ENCODE measurements at regions not wholly inside any gene's neighbourhood (a gene's known extent, or its start where the extent isn't known, plus 50 kb on each side); places are given as distances from the start of the nearest gene placed in this dataset.

DNA sequence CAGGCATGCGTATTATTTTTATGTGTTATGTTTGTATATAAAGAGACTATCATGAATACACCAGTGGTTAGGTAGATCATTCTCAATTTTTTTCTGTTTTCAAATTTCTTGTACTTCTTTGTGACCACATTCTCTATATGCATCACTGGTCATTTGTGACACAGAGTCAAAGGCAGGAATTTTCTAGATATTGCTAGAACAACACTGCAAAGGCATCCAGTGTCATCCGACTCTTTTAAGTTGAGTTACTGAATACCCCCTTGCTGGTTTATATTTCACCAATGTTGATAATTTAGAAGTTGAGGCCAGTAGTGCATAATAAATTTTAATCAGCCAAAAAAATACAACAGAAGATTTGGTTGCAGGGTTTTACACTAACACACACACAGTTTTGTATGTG lies 351.8 kb downstream of the CASP12 start:
- no peak for TF ChIP-seq POLR2A (IDR thresholded peaks at IDR 0.05)
- TF ChIP-seq, protein P1, sequence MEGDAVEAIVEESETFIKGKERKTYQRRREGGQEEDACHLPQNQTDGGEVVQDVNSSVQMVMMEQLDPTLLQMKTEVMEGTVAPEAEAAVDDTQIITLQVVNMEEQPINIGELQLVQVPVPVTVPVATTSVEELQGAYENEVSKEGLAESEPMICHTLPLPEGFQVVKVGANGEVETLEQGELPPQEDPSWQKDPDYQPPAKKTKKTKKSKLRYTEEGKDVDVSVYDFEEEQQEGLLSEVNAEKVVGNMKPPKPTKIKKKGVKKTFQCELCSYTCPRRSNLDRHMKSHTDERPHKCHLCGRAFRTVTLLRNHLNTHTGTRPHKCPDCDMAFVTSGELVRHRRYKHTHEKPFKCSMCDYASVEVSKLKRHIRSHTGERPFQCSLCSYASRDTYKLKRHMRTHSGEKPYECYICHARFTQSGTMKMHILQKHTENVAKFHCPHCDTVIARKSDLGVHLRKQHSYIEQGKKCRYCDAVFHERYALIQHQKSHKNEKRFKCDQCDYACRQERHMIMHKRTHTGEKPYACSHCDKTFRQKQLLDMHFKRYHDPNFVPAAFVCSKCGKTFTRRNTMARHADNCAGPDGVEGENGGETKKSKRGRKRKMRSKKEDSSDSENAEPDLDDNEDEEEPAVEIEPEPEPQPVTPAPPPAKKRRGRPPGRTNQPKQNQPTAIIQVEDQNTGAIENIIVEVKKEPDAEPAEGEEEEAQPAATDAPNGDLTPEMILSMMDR (IDR thresholded peaks at IDR 0.05) = no peak
- H3K27ac ChIP-seq = no peak overlapping the region
- H3K9me3 ChIP-seq = no peaks in the 10 kb centered on the region
- no peaks in the 10 kb centered on the region for H3K27me3 ChIP-seq
- intact Hi-C loops (cut with DNase I) = no loop called here
- no peak for DNase-seq
- 84 to 89% methylated on average over 2 of the region's 2 CpGs for WGBS, 2 donors
- H3K4me3 ChIP-seq (replicated peaks in 1 of 3) = no peak overlapping the region
- no peaks in the 10 kb centered on the region for H3K36me3 ChIP-seq
- H3K4me1 ChIP-seq = no peaks in the 10 kb centered on the region

DNA sequence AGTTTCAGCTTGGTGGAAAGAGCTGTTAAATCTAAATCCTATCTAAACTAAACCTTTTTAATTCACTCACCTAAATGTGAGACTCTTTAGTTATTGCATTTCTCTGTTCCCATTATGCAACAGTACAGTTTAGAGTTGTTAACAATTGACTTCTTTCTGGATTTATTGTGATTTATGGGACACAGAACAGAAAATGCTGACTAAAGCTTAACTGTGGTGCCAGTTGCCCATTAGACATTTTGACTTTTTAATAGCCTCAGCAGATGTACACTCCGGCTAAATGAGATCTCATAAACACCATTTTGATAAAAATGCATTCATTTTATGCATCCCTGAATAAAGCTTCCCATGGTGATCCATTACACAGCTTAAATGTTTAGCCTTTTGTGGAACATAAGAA lies 356.6 kb downstream of the CASP12 start:
- Histone ChIP-seq H3K27ac (no peak overlapping the region), H3K9me3 (no peaks in the 10 kb centered on the region), H3K4me3 (replicated peaks in 1 of 3) (no peak overlapping the region), H3K4me1 (no peaks in the 10 kb centered on the region), H3K36me3 (no peaks in the 10 kb centered on the region), H3K27me3 (no peaks in the 10 kb centered on the region)
- WGBS, 2 donors = 81 to 84% methylated on average over 1 of the region's 1 CpG
- DNase-seq = no peak
- intact Hi-C loops (cut with DNase I) = no loop called here
- TF ChIP-seq POLR2A (IDR thresholded peaks at IDR 0.05) = no peak
- TF ChIP-seq, protein P1 (IDR thresholded peaks at IDR 0.05) = no peak

DNA sequence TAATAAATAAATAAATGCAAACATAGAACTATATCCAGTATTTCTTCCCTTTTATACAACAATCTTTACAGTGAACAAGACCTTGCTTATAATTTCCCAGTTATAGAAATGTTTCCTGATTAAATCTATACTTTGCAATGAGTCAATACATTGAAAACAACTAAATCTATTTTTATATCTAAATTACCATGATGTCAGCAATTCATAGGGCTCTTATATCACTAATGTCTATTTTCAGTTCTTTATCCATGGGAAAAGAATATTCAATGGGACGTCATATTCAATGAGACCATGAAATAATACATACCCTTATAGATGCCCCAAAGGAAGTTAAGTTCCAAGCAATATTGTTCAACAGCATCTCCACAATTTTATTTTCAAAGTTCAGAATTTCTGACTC lies 359.9 kb downstream of the CASP12 start:
- H3K27ac ChIP-seq = no peak overlapping the region
- no peak overlapping the region for H3K4me3 ChIP-seq (replicated peaks in 1 of 3)
- TF ChIP-seq, protein P1 (IDR thresholded peaks at IDR 0.05) = no peak
- TF ChIP-seq POLR2A (IDR thresholded peaks at IDR 0.05) = no peak
- H3K9me3 ChIP-seq = no peaks in the 10 kb centered on the region
- no peak for DNase-seq
- no peaks in the 10 kb centered on the region for H3K36me3 ChIP-seq
- intact Hi-C loops (cut with DNase I) = no loop called here
- WGBS, 2 donors = 87 to 94% methylated on average over 1 of the region's 1 CpG
- no peaks in the 10 kb centered on the region for H3K4me1 ChIP-seq
- H3K27me3 ChIP-seq = no peaks in the 10 kb centered on the region

DNA sequence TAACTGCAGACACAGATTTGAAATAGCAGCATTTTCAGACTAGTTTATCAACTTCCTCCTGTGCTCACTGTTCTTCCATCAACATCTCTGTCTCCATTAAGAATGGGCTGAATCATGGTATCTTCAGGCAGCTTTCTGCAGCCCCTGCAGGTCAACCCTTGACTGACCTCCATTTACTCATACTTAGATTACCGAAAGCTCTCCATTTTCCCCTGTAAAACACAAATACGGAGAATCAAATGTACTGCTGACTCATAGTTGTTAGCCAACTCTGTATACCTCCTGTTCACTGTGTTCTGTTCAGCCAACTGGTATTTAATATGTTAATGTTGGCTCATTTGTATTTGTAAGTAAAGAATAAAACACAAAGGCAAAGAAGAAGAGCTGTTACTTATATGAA lies 364.0 kb downstream of the CASP12 start:
- TF ChIP-seq POLR2A (IDR thresholded peaks at IDR 0.05) = no peak
- TF ChIP-seq, protein P1 (IDR thresholded peaks at IDR 0.05) = no peak
- Histone ChIP-seq H3K36me3 (no peaks in the 10 kb centered on the region), H3K27ac (no peak overlapping the region), H3K9me3 (no peaks in the 10 kb centered on the region), H3K27me3 (no peaks in the 10 kb centered on the region), H3K4me1 (no peaks in the 10 kb centered on the region), H3K4me3 (replicated peaks in 1 of 3) (no peak overlapping the region)
- intact Hi-C loops (cut with DNase I) = no loop called here
- no peak for DNase-seq
- 78 to 85% methylated on average over 2 of the region's 2 CpGs for WGBS, 2 donors

DNA sequence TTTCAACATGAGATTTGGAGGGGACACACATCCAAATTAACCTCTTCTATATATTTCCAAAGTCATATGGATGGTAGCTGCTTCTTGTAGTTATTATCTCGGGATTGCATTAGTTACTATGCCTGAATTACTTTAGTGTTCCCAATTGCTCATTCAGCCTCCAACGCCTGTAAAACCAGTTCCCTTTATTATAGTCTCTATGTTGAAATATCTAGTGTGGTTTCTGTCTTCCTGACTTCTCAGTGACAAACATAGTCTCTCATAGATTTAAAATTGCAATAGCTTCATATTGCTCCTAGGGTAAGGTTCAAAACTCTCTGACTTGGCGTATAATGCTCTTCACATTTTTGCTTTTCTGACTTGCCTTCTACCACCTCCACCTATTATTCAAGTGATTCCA lies 366.4 kb downstream of the CASP12 start:
- no peaks in the 10 kb centered on the region for H3K36me3 ChIP-seq
- no peak for TF ChIP-seq POLR2A (IDR thresholded peaks at IDR 0.05)
- TF ChIP-seq, protein P1 (IDR thresholded peaks at IDR 0.05) = no peak
- no peaks in the 10 kb centered on the region for H3K9me3 ChIP-seq
- intact Hi-C loops (cut with DNase I) = no loop called here
- H3K4me3 ChIP-seq (replicated peaks in 1 of 3) = no peak overlapping the region
- H3K4me1 ChIP-seq = no peaks in the 10 kb centered on the region
- H3K27ac ChIP-seq = no peak overlapping the region
- 63 to 89% methylated on average over 3 of the region's 3 CpGs for WGBS, 2 donors
- no peaks in the 10 kb centered on the region for H3K27me3 ChIP-seq
- DNase-seq = no peak
